HepG2 (cell line): ENCODE measurements at regions not wholly inside any gene's neighbourhood (a gene's known extent, or its start where the extent isn't known, plus 50 kb on each side); places are given as distances from the start of the nearest gene placed in this dataset.

Experiments used
- ATAD3A ChIP-seq: sonication (generic); formaldehyde crosslinking; IDR thresholded peaks from 2 replicates; pipeline ENCODE4 v1.4.0; 2020; ENCODE audit warnings: missing genetic modification reagents
- CREM ChIP-seq, 2 experiments: sonication (generic) in 1 of 2; formaldehyde crosslinking in 1 of 2; IDR thresholded peaks; 2 replicates each; pipeline versions ENCODE4 v1.4.0 to v1.6.1; 2016 to 2020; ENCODE audit warnings: antibody characterized with exemption in 1 of 2, mild to moderate bottlenecking in 1 of 2, missing genetic modification reagents in 1 of 2
- EP300 ChIP-seq, 3 experiments: sonication (generic) in 1 of 3; formaldehyde crosslinking in 1 of 3; IDR thresholded peaks; 2 replicates each; pipeline versions ENCODE4 v1.5.1 to v1.6.1; 2011 to 2020; ENCODE audit warnings: low read depth in 2 of 3, low read length in 2 of 3, borderline replicate concordance in 1 of 3, improper control_type of control experiment in 1 of 3, mild to moderate bottlenecking in 1 of 3, missing genetic modification reagents in 1 of 3, moderate library complexity in 1 of 3
- HHEX ChIP-seq: IDR thresholded peaks from 2 replicates; pipeline ENCODE4 v1.6.1; 2016; ENCODE audit warnings: control low read depth
- HNF4G ChIP-seq, 2 experiments: sonication (generic) in 1 of 2; formaldehyde crosslinking in 1 of 2; IDR thresholded peaks; 2 replicates each; pipeline versions ENCODE4 v1.4.0 to v1.6.1; 2011 to 2020; ENCODE audit warnings: borderline replicate concordance in 2 of 2, low read depth in 2 of 2, mild to moderate bottlenecking in 2 of 2, low read length in 1 of 2, missing genetic modification reagents in 1 of 2, moderate library complexity in 1 of 2
- HNRNPK ChIP-seq: fragments of 200-400 bp; formaldehyde crosslinking; IDR thresholded peaks from 2 replicates; pipeline ENCODE4 v1.6.1; 2018; ENCODE audit warnings: low read length, low read depth, moderate library complexity, mild to moderate bottlenecking; ENCODE audit not compliant: poor library complexity, severe bottlenecking
- HOXD1 ChIP-seq: sonication (generic); formaldehyde crosslinking; IDR thresholded peaks from 2 replicates; pipeline ENCODE4 v1.5.0; 2020; ENCODE audit warnings: missing genetic modification reagents
- KAT2B ChIP-seq: fragments of 150-350 bp; IDR thresholded peaks from 2 replicates; pipeline ENCODE4 v1.6.1; 2014; ENCODE audit warnings: low read depth, low read length, borderline replicate concordance
- KDM2A ChIP-seq: sonication (generic); formaldehyde crosslinking; IDR thresholded peaks from 2 replicates; pipeline ENCODE4 v1.4.0; 2020; ENCODE audit warnings: low read depth, missing genetic modification reagents, borderline replicate concordance
- KDM3A ChIP-seq: IDR thresholded peaks from 2 replicates; pipeline ENCODE4 v1.6.1; 2018; ENCODE audit warnings: low read depth, missing compliant biosample characterization
- KDM4B ChIP-seq: sonication (generic); formaldehyde crosslinking; IDR thresholded peaks from 2 replicates; pipeline ENCODE4 v1.4.0; 2020; ENCODE audit warnings: missing genetic modification reagents
- MIXL1 ChIP-seq: IDR thresholded peaks from 2 replicates; pipeline ENCODE4 v1.6.1; 2016
- NFYB ChIP-seq: sonication (generic); formaldehyde crosslinking; IDR thresholded peaks from 2 replicates; pipeline ENCODE4 v1.4.0; 2020; ENCODE audit warnings: missing genetic modification reagents
- PAXIP1 ChIP-seq: sonication (generic); formaldehyde crosslinking; conservative IDR thresholded peaks from 2 replicates; pipeline ENCODE4 v1.4.0; 2020; ENCODE audit warnings: mild to moderate bottlenecking, missing genetic modification reagents, moderate library complexity
- PHF5A ChIP-seq: IDR thresholded peaks from one replicate; pipeline ENCODE4 v1.6.1; 2018; ENCODE audit warnings: low read depth, missing genetic modification reagents; ENCODE audit not compliant: unreplicated experiment
- RNF2 ChIP-seq: fragments of 450-650 bp; conservative IDR thresholded peaks from 2 replicates; pipeline ENCODE4 v1.6.1; 2016; ENCODE audit warnings: low read depth
- SMAD3 ChIP-seq: sonication (generic); formaldehyde crosslinking; IDR thresholded peaks from 2 replicates; pipeline ENCODE4 v1.4.0; 2020; ENCODE audit warnings: missing genetic modification reagents
- TRIM24 ChIP-seq: sonication (generic); formaldehyde crosslinking; IDR thresholded peaks from 2 replicates; pipeline ENCODE4 v1.8.0; 2022; ENCODE audit warnings: mild to moderate bottlenecking, missing genetic modification reagents
- YEATS2 ChIP-seq: sonication (generic); formaldehyde crosslinking; IDR thresholded peaks from 2 replicates; pipeline ENCODE4 v1.4.0; 2020; ENCODE audit warnings: missing genetic modification reagents, borderline replicate concordance
- ZFP90 ChIP-seq: sonication (generic); formaldehyde crosslinking; IDR thresholded peaks from 2 replicates; pipeline ENCODE4 v1.8.0; 2022; ENCODE audit warnings: missing genetic modification reagents, mild to moderate bottlenecking, inconsistent platforms, borderline replicate concordance
- ZFX ChIP-seq: sonication (generic); formaldehyde crosslinking; IDR thresholded peaks from 2 replicates; pipeline ENCODE4 v1.4.0; 2020; ENCODE audit warnings: mild to moderate bottlenecking, low read depth, missing genetic modification reagents, moderate library complexity
- ZNF251 ChIP-seq: sonication (generic); formaldehyde crosslinking; IDR thresholded peaks from 2 replicates; pipeline ENCODE4 v1.9.0; 2021; ENCODE audit warnings: mild to moderate bottlenecking, missing genetic modification reagents
- ZNF33A ChIP-seq: sonication (generic); formaldehyde crosslinking; IDR thresholded peaks from 2 replicates; pipeline ENCODE4 v1.5.1; 2020; ENCODE audit warnings: missing genetic modification reagents, mild to moderate bottlenecking, moderate library complexity, borderline replicate concordance
- ZNF883 ChIP-seq: sonication (generic); formaldehyde crosslinking; IDR thresholded peaks from 2 replicates; pipeline ENCODE4 v1.5.1; 2020; ENCODE audit warnings: mild to moderate bottlenecking, missing genetic modification reagents; ENCODE audit errors: not compliant biosample characterization
- TF ChIP-seq, protein P1 (sequence below): sonication (generic); formaldehyde crosslinking; IDR thresholded peaks from 2 replicates; pipeline ENCODE4 v1.4.0; 2020; ENCODE audit warnings: missing genetic modification reagents
- TF ChIP-seq, protein P2 (sequence below): sonication (generic); formaldehyde crosslinking; IDR thresholded peaks from 2 replicates; pipeline ENCODE4 v1.4.0; 2020; ENCODE audit warnings: missing genetic modification reagents

- TF ChIP-seq TRIM24 (CRISPR knock-in tag) (no peak), ZNF33A (CRISPR knock-in tag) (no peak), HNF4G (IDR thresholded peaks at IDR 0.05; ENCODE audit: borderline replicate concordance, low read depth, low read length) (no peak), HNF4G (CRISPR knock-in tag; IDR thresholded peaks at IDR 0.05; ENCODE audit: borderline replicate concordance, low read depth) (no peak), MIXL1 (peak; percentile 51; the same call in 1 of the 2 replicates), ZFP90 (no peak), CREM (IDR thresholded peaks at IDR 0.05) (no peak), CREM (CRISPR knock-in tag; IDR thresholded peaks at IDR 0.05) (no peak), YEATS2 (CRISPR knock-in tag) (no peak), SMAD3 (CRISPR knock-in tag) (no peak), PAXIP1 (CRISPR knock-in tag) (peak; percentile 50), KDM4B (CRISPR knock-in tag) (no peak), RNF2 (no peak), KAT2B (peak; percentile 52; the same call in 1 of the 2 replicates), PHF5A (CRISPR knock-in tag) (no peak), ZNF251 (CRISPR knock-in tag) (no peak), ATAD3A (CRISPR knock-in tag) (no peak), ZNF883 (CRISPR knock-in tag) (no peak), NFYB (CRISPR knock-in tag) (no peak), HHEX (0 out of 2 replicates have a peak, but pooled peaks have one; percentile 37), KDM3A (CRISPR knock-in tag) (no peak), HOXD1 (CRISPR knock-in tag) (no peak), KDM2A (CRISPR knock-in tag) (no peak), HNRNPK (no peak), EP300 (IDR thresholded peaks at IDR 0.05; ENCODE audit: low read depth in 2 of 2, low read length in 2 of 2) (no peak), EP300 (CRISPR knock-in tag; IDR thresholded peaks at IDR 0.05; ENCODE audit: borderline replicate concordance) (no peak), ZFX (no peak)
- TF ChIP-seq, protein P1, sequence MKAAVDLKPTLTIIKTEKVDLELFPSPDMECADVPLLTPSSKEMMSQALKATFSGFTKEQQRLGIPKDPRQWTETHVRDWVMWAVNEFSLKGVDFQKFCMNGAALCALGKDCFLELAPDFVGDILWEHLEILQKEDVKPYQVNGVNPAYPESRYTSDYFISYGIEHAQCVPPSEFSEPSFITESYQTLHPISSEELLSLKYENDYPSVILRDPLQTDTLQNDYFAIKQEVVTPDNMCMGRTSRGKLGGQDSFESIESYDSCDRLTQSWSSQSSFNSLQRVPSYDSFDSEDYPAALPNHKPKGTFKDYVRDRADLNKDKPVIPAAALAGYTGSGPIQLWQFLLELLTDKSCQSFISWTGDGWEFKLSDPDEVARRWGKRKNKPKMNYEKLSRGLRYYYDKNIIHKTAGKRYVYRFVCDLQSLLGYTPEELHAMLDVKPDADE (CRISPR knock-in tag), result no peak
- TF ChIP-seq, protein P2, sequence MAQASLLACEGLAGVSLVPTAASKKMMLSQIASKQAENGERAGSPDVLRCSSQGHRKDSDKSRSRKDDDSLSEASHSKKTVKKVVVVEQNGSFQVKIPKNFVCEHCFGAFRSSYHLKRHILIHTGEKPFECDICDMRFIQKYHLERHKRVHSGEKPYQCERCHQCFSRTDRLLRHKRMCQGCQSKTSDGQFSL, result no peak
These were observed 423.6 kb downstream of the CDH26 start (continued) for GRCh38 chr20:60381643-60382400.
